ENCODE measurements at regions not wholly inside any gene's neighbourhood (a gene's known extent, or its start where the extent isn't known, plus 50 kb on each side); places are given as distances from the start of the nearest gene placed in this dataset.

DNA sequence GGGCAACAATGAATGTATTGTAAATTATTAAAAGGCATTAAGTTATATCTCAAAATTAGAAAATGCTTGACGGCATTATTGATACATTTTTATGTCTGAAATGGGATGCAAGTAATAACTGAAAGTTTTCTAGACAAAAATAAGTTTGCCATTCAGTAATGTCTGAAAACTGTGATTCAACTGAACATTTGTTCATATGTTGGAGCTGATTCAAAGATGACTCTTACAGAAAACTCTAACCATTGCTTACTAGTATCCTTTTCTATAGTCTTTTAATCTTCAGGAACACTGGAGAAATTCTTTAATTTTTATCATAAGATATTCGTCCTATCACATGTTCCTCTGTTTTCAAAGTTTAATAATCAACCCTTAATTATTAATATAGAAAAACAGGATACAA lies 71.1 kb upstream of the TFEC start:
- no peak for ATAC-seq

DNA sequence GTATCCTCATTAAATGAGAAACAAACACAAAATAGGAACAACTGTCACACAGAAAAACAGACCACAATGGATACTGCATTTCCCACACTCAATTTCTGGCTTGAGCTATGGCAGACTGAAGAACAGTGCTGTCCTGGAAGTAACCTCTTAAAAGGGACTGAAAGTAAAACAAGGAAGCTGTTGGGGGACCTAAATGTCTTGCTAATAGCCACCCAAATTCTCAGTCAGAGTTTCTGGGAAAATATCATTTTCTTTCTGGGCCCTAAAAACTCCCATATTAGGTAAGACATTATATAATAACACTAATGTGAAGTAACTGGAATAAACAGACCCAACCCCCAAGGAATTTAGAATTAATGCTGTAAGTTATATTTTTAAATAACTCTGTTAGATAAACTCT lies 80.9 kb upstream of the TFEC start:
- no peak for TF ChIP-seq ZNF302 (CRISPR knock-in tag; IDR thresholded peaks at IDR 0.05)
- no peak for TF ChIP-seq JUNB (IDR thresholded peaks at IDR 0.05)
- Histone ChIP-seq H3K4me1 (no peaks in the 10 kb centered on the region), H3K9me3 (peaks cover 4% of the 10 kb centered on the region; the same call in 2 of the 3 replicates), H3K4me3 (no peak overlapping the region), H3K4me2 (no peak overlapping the region), H3K27ac (no peak overlapping the region)
- no peak for DNase-seq (ENCODE audit: low read depth in 1 of 2, low spot score in 1 of 2)
- no peak for ATAC-seq
- POLR2A ChIA-PET = no interaction called here
- CTCF ChIA-PET = interaction anchor here (0.6 kb wide), 1 partner anchor 170 kb away, joined by 3 read pairs; no protein-coding TSS in a partner anchor
- FAIRE-seq = no peak

More for the DNA sequence above, 71.1 kb upstream of the TFEC start:
- H3K9me3 ChIP-seq = no peaks in the 10 kb centered on the region
- WGBS (ENCODE audit: missing lambda C conversion rate) = 20% methylated on average over 2 of the region's 2 CpGs
- POLR2A ChIA-PET = no interaction called here
- TF ChIP-seq NPAS2 (CRISPR knock-in tag; IDR thresholded peaks at IDR 0.05; ENCODE audit: borderline replicate concordance) (no peak), RAD21 (conservative IDR thresholded peaks at IDR 0.05 in 1 of 2, IDR thresholded peaks at IDR 0.05 in 1 of 2) (no peak), CHD4 (IDR thresholded peaks at IDR 0.05; ENCODE audit: borderline replicate concordance) (no peak), BHLHE40 (IDR thresholded peaks at IDR 0.05; ENCODE audit: low read depth, low read length) (no peak), MAZ (IDR thresholded peaks at IDR 0.05; ENCODE audit: borderline replicate concordance, low read depth, low read length) (no peak), ZNF302 (CRISPR knock-in tag; IDR thresholded peaks at IDR 0.05) (no peak), ZSCAN20 (CRISPR knock-in tag; IDR thresholded peaks at IDR 0.05) (no peak)
- TF ChIP-seq, protein P1, sequence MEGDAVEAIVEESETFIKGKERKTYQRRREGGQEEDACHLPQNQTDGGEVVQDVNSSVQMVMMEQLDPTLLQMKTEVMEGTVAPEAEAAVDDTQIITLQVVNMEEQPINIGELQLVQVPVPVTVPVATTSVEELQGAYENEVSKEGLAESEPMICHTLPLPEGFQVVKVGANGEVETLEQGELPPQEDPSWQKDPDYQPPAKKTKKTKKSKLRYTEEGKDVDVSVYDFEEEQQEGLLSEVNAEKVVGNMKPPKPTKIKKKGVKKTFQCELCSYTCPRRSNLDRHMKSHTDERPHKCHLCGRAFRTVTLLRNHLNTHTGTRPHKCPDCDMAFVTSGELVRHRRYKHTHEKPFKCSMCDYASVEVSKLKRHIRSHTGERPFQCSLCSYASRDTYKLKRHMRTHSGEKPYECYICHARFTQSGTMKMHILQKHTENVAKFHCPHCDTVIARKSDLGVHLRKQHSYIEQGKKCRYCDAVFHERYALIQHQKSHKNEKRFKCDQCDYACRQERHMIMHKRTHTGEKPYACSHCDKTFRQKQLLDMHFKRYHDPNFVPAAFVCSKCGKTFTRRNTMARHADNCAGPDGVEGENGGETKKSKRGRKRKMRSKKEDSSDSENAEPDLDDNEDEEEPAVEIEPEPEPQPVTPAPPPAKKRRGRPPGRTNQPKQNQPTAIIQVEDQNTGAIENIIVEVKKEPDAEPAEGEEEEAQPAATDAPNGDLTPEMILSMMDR (IDR thresholded peaks at IDR 0.05) = no peak
- no peak overlapping the region for H3K4me2 ChIP-seq
- FAIRE-seq = no peak
- no peak overlapping the region for H3K4me3 ChIP-seq
- no peak for DNase-seq (ENCODE audit: low read depth in 1 of 2, low spot score in 1 of 2)
- peaks cover 6% of the 10 kb centered on the region; the same call in 1 of the 3 replicates for H3K4me1 ChIP-seq
- no peak overlapping the region for H3K27ac ChIP-seq
- CTCF ChIA-PET = no interaction called here

DNA sequence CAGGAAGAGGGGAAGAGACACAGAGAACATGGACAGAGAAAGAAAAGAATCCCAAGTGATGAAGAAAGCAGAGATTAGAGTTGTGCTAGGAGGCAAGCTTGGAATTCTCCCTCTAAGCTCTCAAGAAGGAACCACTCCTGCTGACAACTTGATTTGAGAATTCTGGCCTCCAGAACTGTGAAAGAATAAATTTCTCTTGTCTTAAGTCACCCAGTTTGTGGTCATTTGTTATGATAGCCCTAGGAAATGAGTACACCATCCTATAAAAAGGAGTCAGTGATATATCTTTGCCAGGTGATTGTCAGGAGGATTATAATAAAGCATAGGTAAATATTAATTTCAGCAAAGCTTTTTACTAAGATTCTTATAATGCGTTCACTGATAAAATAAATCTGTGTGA lies 82.7 kb upstream of the TFEC start:
- Histone ChIP-seq H3K4me2 (no peak overlapping the region), H3K27ac (no peak overlapping the region), H3K4me1 (no peaks in the 10 kb centered on the region), H3K4me3 (no peak overlapping the region), H3K9me3 (peaks cover 4% of the 10 kb centered on the region; the same call in 2 of the 3 replicates)
- CTCF ChIA-PET = interaction anchor here (0.6 kb wide), 1 partner anchor 204 kb away, joined by 3 read pairs; no protein-coding TSS in a partner anchor
- ATAC-seq (no peak; a peak in 1 of 6 replicates), DNase-seq (ENCODE audit: low read depth in 1 of 2, low spot score in 1 of 2) (no peak), FAIRE-seq (no peak)
- POLR2A ChIA-PET = no interaction called here
- WGBS (ENCODE audit: missing lambda C conversion rate) = 91% methylated on average over 1 of the region's 1 CpG
- no peak for TF ChIP-seq TFCP2L1 (CRISPR knock-in tag; IDR thresholded peaks at IDR 0.05)
- TF ChIP-seq BHLHE40 (IDR thresholded peaks at IDR 0.05; ENCODE audit: low read depth, low read length) = no peak
- TF ChIP-seq EHMT2 (IDR thresholded peaks at IDR 0.05; ENCODE audit: low read depth) = no peak
- TF ChIP-seq FOXS1 (CRISPR knock-in tag; IDR thresholded peaks at IDR 0.05) = no peak
- TF ChIP-seq HOXA7 (CRISPR knock-in tag; IDR thresholded peaks at IDR 0.05) = no peak
- no peak for TF ChIP-seq RARB (CRISPR knock-in tag; IDR thresholded peaks at IDR 0.05)
- TF ChIP-seq EP300 (IDR thresholded peaks at IDR 0.05) = no peak
- no peak for TF ChIP-seq SREBF2 (IDR thresholded peaks at IDR 0.05)
- no peak for TF ChIP-seq FOSB (CRISPR knock-in tag; IDR thresholded peaks at IDR 0.05)
- TF ChIP-seq RAD21 (conservative IDR thresholded peaks at IDR 0.05 in 1 of 2, IDR thresholded peaks at IDR 0.05 in 1 of 2) = no peak
- no peak for TF ChIP-seq POLR2A (IDR thresholded peaks at IDR 0.05; ENCODE audit: low read length)
- TF ChIP-seq CHD2 (IDR thresholded peaks at IDR 0.05; ENCODE audit: low read length, partially characterized antibody) = no peak
- no peak for TF ChIP-seq POLR2AphosphoS2 (conservative IDR thresholded peaks at IDR 0.05; ENCODE audit: low read length)
- no peak for TF ChIP-seq GATA3 (IDR thresholded peaks at IDR 0.05; ENCODE audit: borderline replicate concordance)

DNA sequence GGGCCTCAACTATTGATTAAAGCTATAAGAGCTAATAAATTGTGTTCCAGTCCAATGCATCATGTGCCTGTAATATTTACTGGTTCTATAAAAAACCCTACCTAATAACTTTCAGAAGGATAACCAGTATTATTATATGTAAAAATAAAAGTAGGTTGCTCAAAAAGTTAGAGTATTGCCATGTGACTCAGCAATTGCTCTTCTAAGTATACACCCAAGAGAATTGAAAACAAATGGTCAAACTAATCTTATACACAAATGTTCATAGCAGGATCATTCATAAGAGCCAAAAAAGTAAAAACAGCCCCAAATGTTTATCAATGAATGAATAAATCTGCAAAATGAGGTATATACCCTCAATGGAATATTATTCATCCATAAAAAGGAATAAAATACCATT lies 89.5 kb upstream of the TES start:
- no peak overlapping the region for H3K4me3 ChIP-seq
- no peaks in the 10 kb centered on the region for H3K4me1 ChIP-seq
- ChIA-PET CTCF (interaction anchor here (0.5 kb wide), 1 partner anchor 211 kb away, joined by 3 read pairs; no protein-coding TSS in a partner anchor), POLR2A (no interaction called here)
- FAIRE-seq = no peak
- no peak overlapping the region for H3K4me2 ChIP-seq
- H3K27ac ChIP-seq = no peak overlapping the region
- DNase-seq (ENCODE audit: low read depth in 1 of 2, low spot score in 1 of 2) = no peak
- no peak for ATAC-seq
- no peaks in the 10 kb centered on the region for H3K9me3 ChIP-seq
- TF ChIP-seq HDAC2 (IDR thresholded peaks at IDR 0.05) (no peak), CHD2 (IDR thresholded peaks at IDR 0.05; ENCODE audit: low read length, partially characterized antibody) (no peak), ZSCAN20 (CRISPR knock-in tag; IDR thresholded peaks at IDR 0.05) (no peak), RFX5 (IDR thresholded peaks at IDR 0.05) (no peak), CBX2 (IDR thresholded peaks at IDR 0.05; ENCODE audit: borderline replicate concordance, low read depth) (no peak), FOSB (CRISPR knock-in tag; IDR thresholded peaks at IDR 0.05) (no peak), RARB (CRISPR knock-in tag; IDR thresholded peaks at IDR 0.05) (no peak), NR3C1 (IDR thresholded peaks at IDR 0.05) (no peak), CBX8 (IDR thresholded peaks at IDR 0.05) (no peak)
- TF ChIP-seq, protein P2, sequence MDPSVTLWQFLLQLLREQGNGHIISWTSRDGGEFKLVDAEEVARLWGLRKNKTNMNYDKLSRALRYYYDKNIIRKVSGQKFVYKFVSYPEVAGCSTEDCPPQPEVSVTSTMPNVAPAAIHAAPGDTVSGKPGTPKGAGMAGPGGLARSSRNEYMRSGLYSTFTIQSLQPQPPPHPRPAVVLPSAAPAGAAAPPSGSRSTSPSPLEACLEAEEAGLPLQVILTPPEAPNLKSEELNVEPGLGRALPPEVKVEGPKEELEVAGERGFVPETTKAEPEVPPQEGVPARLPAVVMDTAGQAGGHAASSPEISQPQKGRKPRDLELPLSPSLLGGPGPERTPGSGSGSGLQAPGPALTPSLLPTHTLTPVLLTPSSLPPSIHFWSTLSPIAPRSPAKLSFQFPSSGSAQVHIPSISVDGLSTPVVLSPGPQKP (IDR thresholded peaks at IDR 0.05; ENCODE audit: low read depth, low read length) = no peak
- TF ChIP-seq, protein P3, sequence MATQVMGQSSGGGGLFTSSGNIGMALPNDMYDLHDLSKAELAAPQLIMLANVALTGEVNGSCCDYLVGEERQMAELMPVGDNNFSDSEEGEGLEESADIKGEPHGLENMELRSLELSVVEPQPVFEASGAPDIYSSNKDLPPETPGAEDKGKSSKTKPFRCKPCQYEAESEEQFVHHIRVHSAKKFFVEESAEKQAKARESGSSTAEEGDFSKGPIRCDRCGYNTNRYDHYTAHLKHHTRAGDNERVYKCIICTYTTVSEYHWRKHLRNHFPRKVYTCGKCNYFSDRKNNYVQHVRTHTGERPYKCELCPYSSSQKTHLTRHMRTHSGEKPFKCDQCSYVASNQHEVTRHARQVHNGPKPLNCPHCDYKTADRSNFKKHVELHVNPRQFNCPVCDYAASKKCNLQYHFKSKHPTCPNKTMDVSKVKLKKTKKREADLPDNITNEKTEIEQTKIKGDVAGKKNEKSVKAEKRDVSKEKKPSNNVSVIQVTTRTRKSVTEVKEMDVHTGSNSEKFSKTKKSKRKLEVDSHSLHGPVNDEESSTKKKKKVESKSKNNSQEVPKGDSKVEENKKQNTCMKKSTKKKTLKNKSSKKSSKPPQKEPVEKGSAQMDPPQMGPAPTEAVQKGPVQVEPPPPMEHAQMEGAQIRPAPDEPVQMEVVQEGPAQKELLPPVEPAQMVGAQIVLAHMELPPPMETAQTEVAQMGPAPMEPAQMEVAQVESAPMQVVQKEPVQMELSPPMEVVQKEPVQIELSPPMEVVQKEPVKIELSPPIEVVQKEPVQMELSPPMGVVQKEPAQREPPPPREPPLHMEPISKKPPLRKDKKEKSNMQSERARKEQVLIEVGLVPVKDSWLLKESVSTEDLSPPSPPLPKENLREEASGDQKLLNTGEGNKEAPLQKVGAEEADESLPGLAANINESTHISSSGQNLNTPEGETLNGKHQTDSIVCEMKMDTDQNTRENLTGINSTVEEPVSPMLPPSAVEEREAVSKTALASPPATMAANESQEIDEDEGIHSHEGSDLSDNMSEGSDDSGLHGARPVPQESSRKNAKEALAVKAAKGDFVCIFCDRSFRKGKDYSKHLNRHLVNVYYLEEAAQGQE (IDR thresholded peaks at IDR 0.05) = no peak
